ENCODE measurements at regions not wholly inside any gene's neighbourhood (a gene's known extent, or its start where the extent isn't known, plus 50 kb on each side); places are given as distances from the start of the nearest gene placed in this dataset.

DNA sequence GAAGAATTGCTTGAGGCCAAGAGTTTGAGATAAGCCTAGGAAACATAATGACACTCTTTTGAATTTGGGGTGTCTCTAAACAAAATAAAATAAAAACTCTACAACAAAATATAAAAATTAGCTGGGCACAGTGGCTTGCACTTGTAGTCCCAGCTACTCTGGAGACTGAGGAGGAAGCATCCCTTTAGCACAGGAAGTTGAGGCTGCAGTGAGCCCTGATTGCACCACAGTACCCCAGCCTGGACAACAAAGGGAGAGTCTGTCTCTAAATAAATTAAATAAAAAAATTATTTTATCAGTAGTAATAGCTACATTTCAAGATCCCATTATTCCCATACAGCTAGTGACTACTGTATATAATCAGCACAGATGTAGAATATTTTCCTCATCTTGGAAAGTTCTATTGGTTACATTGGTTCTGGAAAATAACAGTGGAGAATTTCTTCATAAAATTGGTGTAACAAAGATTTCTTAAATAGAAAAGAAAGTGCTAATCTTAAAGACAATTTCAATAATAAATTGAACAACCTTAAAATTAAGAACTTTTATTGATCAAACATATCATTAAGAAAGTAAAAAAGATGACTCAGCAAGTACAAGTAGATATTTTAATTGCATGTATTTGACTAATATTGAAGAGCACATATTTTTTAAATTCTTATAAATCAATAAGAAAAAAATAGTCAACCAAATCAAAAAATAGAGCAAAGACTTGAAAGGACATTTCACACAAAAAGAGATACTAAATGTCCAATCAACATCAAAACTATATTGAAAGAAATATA lies 90.4 kb upstream of the KYNU start:
- no peaks in the 10 kb centered on the region for H3K36me3 ChIP-seq (ENCODE audit: insufficient read depth, low read length)
- no peak overlapping the region for H3K4me3 ChIP-seq (ENCODE audit: low read length in 2 of 2)
- no peaks in the 10 kb centered on the region for H3K4me1 ChIP-seq (ENCODE audit: insufficient read depth, low read length)
- H3K27me3 Mint-ChIP-seq, result no peaks in the 10 kb centered on the region
- CTCF ChIA-PET (ENCODE audit: partially characterized antibody), result no interaction called here
- H3K9me3 Mint-ChIP-seq, result peaks cover 0 to 10% (median under 1%) of the 10 kb centered on the region in 8 donors
- intact Hi-C loops (cut with micrococcal nuclease), result no loop called here
- POLR2A ChIA-PET (ENCODE audit: partially characterized antibody), result no interaction called here
- no peak overlapping the region for H3K27ac Mint-ChIP-seq
- no peaks in the 10 kb centered on the region for H3K36me3 Mint-ChIP-seq
- no peak for DNase-seq
- H3K9me3 ChIP-seq (ENCODE audit: control insufficient read depth in 1 of 2, low read length in 2 of 2), result no peaks in the 10 kb centered on the region
- no peaks in the 10 kb centered on the region for H3K27me3 ChIP-seq (ENCODE audit: insufficient read depth, low read length)
- no peaks in the 10 kb centered on the region for H3K4me1 Mint-ChIP-seq
- no peak overlapping the region for H3K27ac ChIP-seq (ENCODE audit: low read depth, low read length)
- H3K4me3 Mint-ChIP-seq, result no peak overlapping the region

DNA sequence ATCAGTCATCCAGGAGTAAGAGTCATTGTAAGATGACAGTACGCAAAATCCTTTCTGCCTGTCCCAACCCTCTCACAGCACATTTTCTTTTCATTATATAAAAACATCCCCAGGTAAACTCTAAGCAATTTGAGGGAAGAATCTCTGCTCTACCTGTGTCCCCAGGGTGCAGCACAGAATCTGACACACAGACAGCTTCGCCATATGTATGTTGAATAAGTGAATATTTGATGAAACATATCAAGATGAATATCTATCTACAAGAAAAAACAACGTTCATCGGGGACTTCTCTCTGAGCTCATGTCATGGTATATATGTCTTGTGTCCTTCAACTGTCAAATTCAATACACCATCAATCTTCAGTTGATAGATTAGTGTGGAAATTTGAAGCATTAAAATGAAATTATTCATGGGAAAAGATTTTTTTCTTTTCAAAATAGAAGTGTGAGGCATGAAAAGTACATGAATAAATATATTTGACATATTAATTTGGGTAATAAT lies 94.5 kb upstream of the KYNU start:
- intact Hi-C loops (cut with micrococcal nuclease), result no loop called here
- Histone ChIP-seq H3K9me3 (ENCODE audit: control insufficient read depth in 1 of 2, low read length in 2 of 2) (no peaks in the 10 kb centered on the region), H3K27ac (ENCODE audit: low read depth, low read length) (no peak overlapping the region), H3K4me1 (ENCODE audit: insufficient read depth, low read length) (no peaks in the 10 kb centered on the region), H3K36me3 (ENCODE audit: insufficient read depth, low read length) (no peaks in the 10 kb centered on the region), H3K27me3 (ENCODE audit: insufficient read depth, low read length) (no peaks in the 10 kb centered on the region), H3K4me3 (ENCODE audit: low read length in 2 of 2) (no peak overlapping the region)
- Mint-ChIP-seq H3K4me1 (no peaks in the 10 kb centered on the region), H3K36me3 (no peaks in the 10 kb centered on the region), H3K4me3 (no peak overlapping the region), H3K27ac (no peak overlapping the region), H3K27me3 (no peaks in the 10 kb centered on the region), H3K9me3 (peaks cover 0 to 2% (median 0%) of the 10 kb centered on the region in 8 donors)
- ChIA-PET CTCF (ENCODE audit: partially characterized antibody) (no interaction called here), POLR2A (ENCODE audit: partially characterized antibody) (no interaction called here)
- peak in 1 of 5 donors; percentile 20 for DNase-seq

DNA sequence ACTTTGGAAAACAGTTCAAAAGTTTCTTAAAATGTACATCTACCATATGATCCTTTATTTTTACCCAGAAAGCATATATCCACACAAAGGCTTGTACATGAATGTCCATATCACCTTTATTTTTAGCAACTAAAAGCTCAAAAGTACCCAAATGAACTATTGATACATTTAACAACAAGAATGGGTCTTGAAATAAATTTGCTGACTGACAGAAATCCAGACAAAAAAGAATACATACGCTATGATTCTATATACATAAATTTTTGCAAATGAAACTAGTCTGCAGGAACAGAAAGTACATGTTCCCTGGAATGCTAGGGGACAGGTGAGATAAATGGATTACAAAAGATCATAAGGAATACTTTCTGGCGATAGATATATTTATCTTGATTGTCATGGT lies 96.3 kb upstream of the KYNU start:
- ChIA-PET POLR2A (ENCODE audit: partially characterized antibody) (no interaction called here), CTCF (ENCODE audit: partially characterized antibody) (no interaction called here)
- Mint-ChIP-seq H3K27me3 (no peaks in the 10 kb centered on the region), H3K4me3 (no peak overlapping the region), H3K27ac (no peak overlapping the region), H3K4me1 (no peaks in the 10 kb centered on the region), H3K36me3 (no peaks in the 10 kb centered on the region), H3K9me3 (peaks cover 0 to 9% (median 3%) of the 10 kb centered on the region in 8 donors)
- no peak overlapping the region for H3K27ac ChIP-seq (ENCODE audit: low read depth, low read length)
- H3K4me3 ChIP-seq (ENCODE audit: low read length in 2 of 2), result no peak overlapping the region
- peaks cover 0 to 3% of the 10 kb centered on the region in 2 donors for H3K9me3 ChIP-seq (ENCODE audit: control insufficient read depth in 1 of 2, low read length in 2 of 2)
- no peaks in the 10 kb centered on the region for H3K4me1 ChIP-seq (ENCODE audit: insufficient read depth, low read length)
- no peaks in the 10 kb centered on the region for H3K27me3 ChIP-seq (ENCODE audit: insufficient read depth, low read length)
- no peak for DNase-seq
- no peaks in the 10 kb centered on the region for H3K36me3 ChIP-seq (ENCODE audit: insufficient read depth, low read length)
- intact Hi-C loops (cut with micrococcal nuclease), result no loop called here

DNA sequence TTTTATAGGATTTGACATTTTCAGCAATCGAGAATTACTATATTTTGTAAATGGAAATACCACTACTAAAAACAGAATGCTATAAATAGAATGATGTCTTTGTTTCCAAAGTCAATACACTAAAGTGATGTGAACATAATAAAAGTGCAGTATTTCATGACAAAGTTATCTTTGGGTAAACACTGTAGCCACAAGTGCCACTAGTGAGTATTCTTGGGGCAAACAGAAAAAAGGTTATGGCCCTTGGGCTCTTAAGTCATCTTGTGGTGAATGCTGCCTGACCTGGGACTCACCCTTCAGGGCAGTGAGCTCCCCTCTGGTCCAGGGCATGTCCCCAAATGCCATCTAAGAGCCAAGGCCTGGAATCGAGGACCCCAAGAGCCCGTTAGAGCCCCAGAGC lies 99.2 kb upstream of the KYNU start:
- Mint-ChIP-seq H3K9me3 (peaks cover under 1 to 18% (median 7%) of the 10 kb centered on the region in 8 donors), H3K36me3 (no peaks in the 10 kb centered on the region), H3K27me3 (no peaks in the 10 kb centered on the region), H3K4me1 (no peaks in the 10 kb centered on the region), H3K4me3 (no peak overlapping the region), H3K27ac (no peak overlapping the region)
- Histone ChIP-seq H3K27me3 (ENCODE audit: insufficient read depth, low read length) (no peaks in the 10 kb centered on the region), H3K36me3 (ENCODE audit: insufficient read depth, low read length) (no peaks in the 10 kb centered on the region), H3K9me3 (ENCODE audit: control insufficient read depth in 1 of 2, low read length in 2 of 2) (peaks cover 0 to 3% of the 10 kb centered on the region in 2 donors), H3K4me1 (ENCODE audit: insufficient read depth, low read length) (no peaks in the 10 kb centered on the region), H3K4me3 (ENCODE audit: low read length in 2 of 2) (no peak overlapping the region), H3K27ac (ENCODE audit: low read depth, low read length) (no peak overlapping the region)
- ChIA-PET CTCF (ENCODE audit: partially characterized antibody) (no interaction called here), POLR2A (ENCODE audit: partially characterized antibody) (no interaction called here)
- intact Hi-C loops (cut with micrococcal nuclease), result no loop called here
- DNase-seq, result no peak

DNA sequence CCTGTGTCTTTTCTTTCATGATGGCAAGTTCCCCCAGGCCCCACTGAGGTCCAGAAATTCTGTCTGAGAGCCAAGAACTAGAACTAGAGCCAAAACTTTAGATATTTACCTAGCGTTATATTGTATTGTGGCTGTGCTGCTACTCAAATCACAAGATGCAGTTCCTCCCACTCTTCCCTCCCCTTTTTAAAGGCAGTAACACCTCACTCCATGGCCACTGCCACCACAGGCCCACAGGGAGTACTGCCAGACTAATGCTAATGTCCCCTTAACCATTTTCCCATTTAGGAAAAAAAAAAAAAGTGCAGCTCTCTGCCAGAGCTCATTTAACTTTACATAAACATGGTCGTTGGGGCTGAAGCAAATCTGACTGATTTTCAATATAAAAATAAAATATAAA lies 99.7 kb upstream of the KYNU start:
- Histone ChIP-seq H3K4me3 (ENCODE audit: low read length in 2 of 2) (no peak overlapping the region), H3K27ac (ENCODE audit: low read depth, low read length) (no peak overlapping the region), H3K4me1 (ENCODE audit: insufficient read depth, low read length) (no peaks in the 10 kb centered on the region), H3K27me3 (ENCODE audit: insufficient read depth, low read length) (no peaks in the 10 kb centered on the region), H3K36me3 (ENCODE audit: insufficient read depth, low read length) (no peaks in the 10 kb centered on the region), H3K9me3 (ENCODE audit: control insufficient read depth in 1 of 2, low read length in 2 of 2) (peaks cover 0 to 3% of the 10 kb centered on the region in 2 donors)
- no peak overlapping the region for H3K27ac Mint-ChIP-seq
- ChIA-PET POLR2A (ENCODE audit: partially characterized antibody) (no interaction called here), CTCF (ENCODE audit: partially characterized antibody) (no interaction called here)
- H3K9me3 Mint-ChIP-seq, result peaks cover 2 to 18% (median 7%) of the 10 kb centered on the region in 8 donors
- H3K36me3 Mint-ChIP-seq, result no peaks in the 10 kb centered on the region
- DNase-seq, result no peak
- intact Hi-C loops (cut with micrococcal nuclease), result no loop called here
- H3K4me3 Mint-ChIP-seq, result no peak overlapping the region
- no peaks in the 10 kb centered on the region for H3K27me3 Mint-ChIP-seq
- no peaks in the 10 kb centered on the region for H3K4me1 Mint-ChIP-seq

DNA sequence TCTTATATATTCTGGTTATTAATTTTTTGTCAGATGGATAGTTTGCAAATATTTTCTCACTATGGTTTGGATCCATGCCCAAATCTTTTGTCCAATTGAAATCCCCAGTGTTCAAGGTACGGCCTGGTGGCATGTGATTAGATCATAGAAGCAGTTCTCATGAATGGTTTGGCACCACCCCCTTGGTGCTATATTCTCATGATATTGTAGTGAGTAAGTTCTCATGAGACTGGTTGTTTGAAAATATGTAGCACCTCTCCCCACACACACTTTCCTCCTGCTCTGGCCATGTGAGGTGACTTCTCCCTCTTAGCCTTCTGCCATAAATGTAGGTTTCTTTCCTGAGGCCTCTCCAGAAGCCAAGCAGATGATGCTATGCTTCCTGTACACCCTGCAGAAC lies 107.7 kb upstream of the KYNU start:
- no peaks in the 10 kb centered on the region for H3K27me3 Mint-ChIP-seq
- Histone ChIP-seq H3K9me3 (ENCODE audit: control insufficient read depth in 1 of 2, low read length in 2 of 2) (no peaks in the 10 kb centered on the region), H3K36me3 (ENCODE audit: insufficient read depth, low read length) (no peaks in the 10 kb centered on the region), H3K27ac (ENCODE audit: low read depth, low read length) (no peak overlapping the region), H3K4me3 (ENCODE audit: low read length in 2 of 2) (no peak overlapping the region), H3K27me3 (ENCODE audit: insufficient read depth, low read length) (no peaks in the 10 kb centered on the region), H3K4me1 (ENCODE audit: insufficient read depth, low read length) (no peaks in the 10 kb centered on the region)
- POLR2A ChIA-PET (ENCODE audit: partially characterized antibody), result no interaction called here
- DNase-seq, result no peak
- intact Hi-C loops (cut with micrococcal nuclease), result no loop called here
- H3K27ac Mint-ChIP-seq, result no peak overlapping the region
- H3K36me3 Mint-ChIP-seq, result no peaks in the 10 kb centered on the region
- no peaks in the 10 kb centered on the region for H3K4me1 Mint-ChIP-seq
- H3K4me3 Mint-ChIP-seq, result no peak overlapping the region
- CTCF ChIA-PET (ENCODE audit: partially characterized antibody), result no interaction called here
- peaks cover 4 to 39% (median 19%) of the 10 kb centered on the region in 8 donors for H3K9me3 Mint-ChIP-seq

DNA sequence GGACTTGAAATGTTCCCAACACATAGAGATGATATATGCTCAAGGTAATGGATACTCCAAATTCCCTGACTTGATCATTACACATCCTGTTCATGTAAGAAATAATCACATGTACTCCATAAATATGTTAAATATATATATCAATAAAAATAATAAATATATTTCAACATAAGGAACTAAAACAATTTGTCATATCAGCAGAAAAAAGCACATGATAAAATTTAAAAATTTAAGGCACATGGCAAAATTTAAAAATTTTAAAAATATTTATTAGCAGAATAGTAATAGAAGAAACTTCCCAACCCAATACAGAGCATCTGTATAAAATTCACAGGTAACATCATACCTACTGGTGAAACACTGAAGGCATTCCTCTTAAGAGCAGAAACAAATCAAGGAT lies 109.6 kb upstream of the KYNU start:
- Histone ChIP-seq H3K27me3 (ENCODE audit: insufficient read depth, low read length) (no peaks in the 10 kb centered on the region), H3K36me3 (ENCODE audit: insufficient read depth, low read length) (no peaks in the 10 kb centered on the region), H3K27ac (ENCODE audit: low read depth, low read length) (no peak overlapping the region), H3K4me3 (ENCODE audit: low read length in 2 of 2) (no peak overlapping the region), H3K9me3 (ENCODE audit: control insufficient read depth in 1 of 2, low read length in 2 of 2) (no peaks in the 10 kb centered on the region), H3K4me1 (ENCODE audit: insufficient read depth, low read length) (no peaks in the 10 kb centered on the region)
- no peak overlapping the region for H3K4me3 Mint-ChIP-seq
- ChIA-PET POLR2A (ENCODE audit: partially characterized antibody) (no interaction called here), CTCF (ENCODE audit: partially characterized antibody) (no interaction called here)
- intact Hi-C loops (cut with micrococcal nuclease), result no loop called here
- no peak overlapping the region for H3K27ac Mint-ChIP-seq
- no peaks in the 10 kb centered on the region for H3K27me3 Mint-ChIP-seq
- no peak for DNase-seq
- peaks cover 4 to 42% (median 20%) of the 10 kb centered on the region in 8 donors for H3K9me3 Mint-ChIP-seq
- H3K4me1 Mint-ChIP-seq, result no peaks in the 10 kb centered on the region
- no peaks in the 10 kb centered on the region for H3K36me3 Mint-ChIP-seq

Data from CD4-positive, alpha-beta memory T cell (primary cell).